Calu3 (cell line): ENCODE measurements at regions not wholly inside any gene's neighbourhood (a gene's known extent, or its start where the extent isn't known, plus 50 kb on each side); places are given as distances from the start of the nearest gene placed in this dataset.

Source experiments
- BruUV-seq: library from RNA; stranded (reverse); fragments of 400-500 nt; replicated peaks from 2 replicates; lab custom pipeline; 2021; lab: Mats Ljungman, UMichigan
- CTCF ChIA-PET: fragments of 300-600 bp; sonication (Branson Sonifier 250); formaldehyde crosslinking; loops from one replicate; lab custom pipeline; 2022; ENCODE audit warnings: antibody characterized with exemption; lab: Charles Lee
- DNase-seq: peaks from one replicate; pipeline ENCODE4 v3.0.0; 2022
- H3K27ac Mint-ChIP-seq: one replicate; pipeline ENCODE4 v1.8.0; 2022; ENCODE audit warnings: mixed read lengths; ENCODE audit not compliant: unreplicated experiment
- H3K27me3 Mint-ChIP-seq: one replicate; pipeline ENCODE4 v1.8.0; 2022; ENCODE audit warnings: mixed read lengths; ENCODE audit not compliant: unreplicated experiment
- H3K36me3 Mint-ChIP-seq: one replicate; pipeline ENCODE4 v1.8.0; 2022; ENCODE audit warnings: mild to moderate bottlenecking, moderate library complexity, mixed read lengths; ENCODE audit not compliant: insufficient read depth, unreplicated experiment
- H3K4me1 Mint-ChIP-seq: one replicate; pipeline ENCODE4 v1.8.0; 2022; ENCODE audit warnings: mild to moderate bottlenecking, low read depth, mixed read lengths; ENCODE audit not compliant: unreplicated experiment
- H3K4me3 Mint-ChIP-seq: one replicate; pipeline ENCODE4 v1.8.0; 2022; ENCODE audit warnings: mild to moderate bottlenecking, low read depth, moderate library complexity, mixed read lengths; ENCODE audit not compliant: unreplicated experiment
- H3K9me3 Mint-ChIP-seq: one replicate; pipeline ENCODE4 v1.8.0; 2022; ENCODE audit warnings: low read depth, mixed read lengths; ENCODE audit not compliant: unreplicated experiment
- CTCF ChIP-seq: fragments of 200-600 bp; IDR thresholded peaks from one replicate; pipeline ENCODE4 v1.8.0; 2022; ENCODE audit warnings: antibody characterized with exemption; ENCODE audit not compliant: unreplicated experiment
- intact Hi-C: fragments of 100-400 bp; cut with micrococcal nuclease; formaldehyde crosslinking; loops from one replicate; pipeline ENCODE4 v1.10.0; 2022; ENCODE audit not compliant: unreplicated experiment

GRCh38 chr13:106276876-106277275, 258.6 kb downstream of the EFNB2 start:
- Mint-ChIP-seq H3K36me3 (no peaks in the 10 kb centered on the region), H3K4me1 (no peaks in the 10 kb centered on the region), H3K27me3 (no peaks in the 10 kb centered on the region), H3K9me3 (no peaks in the 10 kb centered on the region), H3K4me3 (no peak overlapping the region), H3K27ac (no peak overlapping the region)
- no peak for TF ChIP-seq CTCF
- DNase-seq = no peak
- intact Hi-C loops = no loop called here
- no TSS peak for BruUV-seq
- CTCF ChIA-PET = no interaction called here

GRCh38 chr13:106275446-106276032, 259.9 kb downstream of the EFNB2 start:
- BruUV-seq = no TSS peak
- DNase-seq = no peak
- no peaks in the 10 kb centered on the region for H3K4me1 Mint-ChIP-seq
- CTCF ChIA-PET = no interaction called here
- H3K27me3 Mint-ChIP-seq = no peaks in the 10 kb centered on the region
- intact Hi-C loops = no loop called here
- TF ChIP-seq CTCF = no peak
- no peak overlapping the region for H3K4me3 Mint-ChIP-seq
- no peak overlapping the region for H3K27ac Mint-ChIP-seq
- H3K36me3 Mint-ChIP-seq = no peaks in the 10 kb centered on the region
- H3K9me3 Mint-ChIP-seq = no peaks in the 10 kb centered on the region

- TF ChIP-seq CTCF = no peak
- no peak overlapping the region for H3K4me3 Mint-ChIP-seq
- BruUV-seq = no TSS peak
- no peaks in the 10 kb centered on the region for H3K36me3 Mint-ChIP-seq
- H3K4me1 Mint-ChIP-seq = no peaks in the 10 kb centered on the region
- peaks cover 3% of the 10 kb centered on the region for H3K9me3 Mint-ChIP-seq
- intact Hi-C loops = no loop called here
- H3K27ac Mint-ChIP-seq = no peak overlapping the region
- CTCF ChIA-PET = no interaction called here
- H3K27me3 Mint-ChIP-seq = no peaks in the 10 kb centered on the region
- no peak for DNase-seq
Measured at GRCh38 chr13:106274551-106275203, 260.8 kb downstream of the EFNB2 start.

GRCh38 chr13:106263801-106264200, 271.7 kb downstream of the EFNB2 start:
- Mint-ChIP-seq H3K27me3 (no peaks in the 10 kb centered on the region), H3K36me3 (no peaks in the 10 kb centered on the region), H3K27ac (no peak overlapping the region), H3K4me3 (no peak overlapping the region), H3K9me3 (no peaks in the 10 kb centered on the region), H3K4me1 (no peaks in the 10 kb centered on the region)
- DNase-seq = no peak
- CTCF ChIA-PET = no interaction called here
- no peak for TF ChIP-seq CTCF
- BruUV-seq = no TSS peak
- intact Hi-C loops = no loop called here
